ENCODE measurements at regions not wholly inside any gene's neighbourhood (a gene's known extent, or its start where the extent isn't known, plus 50 kb on each side); places are given as distances from the start of the nearest gene placed in this dataset.

DNA sequence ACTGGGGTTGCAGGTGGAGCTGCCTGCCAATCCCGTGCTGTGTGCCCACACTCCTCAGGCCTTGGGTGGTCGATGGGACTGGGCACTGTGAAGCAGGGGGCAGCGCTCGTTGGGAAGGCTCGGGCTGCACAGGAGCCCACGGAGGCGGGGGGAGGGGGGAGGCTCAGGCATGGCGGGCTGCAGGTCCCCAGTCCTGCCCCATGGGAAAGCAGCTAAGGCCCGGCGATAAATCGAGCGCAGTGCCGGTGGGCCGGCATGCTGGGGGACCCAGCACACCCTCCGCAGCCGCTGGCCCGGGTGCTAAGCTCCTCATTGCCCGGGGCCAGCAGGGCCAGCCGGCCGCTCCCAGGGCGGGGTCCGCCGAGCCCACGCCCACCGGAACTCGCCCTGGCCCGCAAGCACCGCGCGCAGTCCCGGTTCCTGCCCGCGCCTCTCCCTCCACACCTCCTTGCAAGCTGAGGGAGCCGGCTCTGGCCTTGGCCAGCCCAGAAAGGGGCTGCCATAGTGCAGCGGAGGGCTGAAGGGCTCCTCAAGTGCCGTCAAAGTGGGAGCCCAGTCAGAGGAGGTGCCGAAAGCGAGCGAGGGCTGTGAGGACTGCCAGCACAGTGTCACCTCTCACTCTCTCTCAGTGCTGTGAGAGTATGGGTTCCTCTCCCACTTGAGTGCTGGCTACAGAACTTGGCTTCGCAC is 1210.6 kb upstream of the NXPH2 start:
- Histone ChIP-seq H3K4me3 (ENCODE audit: low read length) (no peak overlapping the region), H3K27me3 (ENCODE audit: insufficient read depth, low read depth, low read length) (no peaks in the 10 kb centered on the region), H3F3A (ENCODE audit: insufficient read depth, low read length, poor library complexity, severe bottlenecking) (no peaks in the 10 kb centered on the region), H3K79me2 (replicated peaks; ENCODE audit: insufficient read depth, low read length) (no peaks in the 10 kb centered on the region), H2AFZ (ENCODE audit: low read depth, low read length) (no peak overlapping the region), H3K9ac (ENCODE audit: low read length) (no peak overlapping the region), H3K9me2 (ENCODE audit: insufficient read depth, low read length) (no peaks in the 10 kb centered on the region), H3K36me3 (ENCODE audit: insufficient read depth, low read length) (no peaks in the 10 kb centered on the region), H3K9me3 (ENCODE audit: low read length) (no peaks in the 10 kb centered on the region), H4K20me1 (ENCODE audit: insufficient read depth) (no peaks in the 10 kb centered on the region), H3K27ac (ENCODE audit: low read length) (no peak overlapping the region), H3K4me2 (ENCODE audit: low read length) (no peak overlapping the region)
- no peak for TF ChIP-seq TAF1 (IDR thresholded peaks at IDR 0.05; ENCODE audit: low read depth)
- no peak for TF ChIP-seq CTCF (IDR thresholded peaks at IDR 0.05; ENCODE audit: poor library complexity, severe bottlenecking)
- no peak for TF ChIP-seq SMC3 (conservative IDR thresholded peaks at IDR 0.05; ENCODE audit: poor library complexity)
- TF ChIP-seq MXI1 (conservative IDR thresholded peaks at IDR 0.05; ENCODE audit: poor library complexity, severe bottlenecking) = no peak
- no peak for TF ChIP-seq EP300 (conservative IDR thresholded peaks at IDR 0.05; ENCODE audit: poor library complexity, severe bottlenecking)
- TF ChIP-seq POLR2AphosphoS5 (IDR thresholded peaks at IDR 0.05) = no peak

GRCh38 chr2:139969323-139969722 is 1189.1 kb upstream of the NXPH2 start:
- H3K4me3 ChIP-seq (ENCODE audit: low read length) = no peak overlapping the region
- TF ChIP-seq CTCF (IDR thresholded peaks at IDR 0.05; ENCODE audit: poor library complexity, severe bottlenecking) = no peak
- TF ChIP-seq POLR2AphosphoS5 (IDR thresholded peaks at IDR 0.05) = no peak
- TF ChIP-seq, protein P1, sequence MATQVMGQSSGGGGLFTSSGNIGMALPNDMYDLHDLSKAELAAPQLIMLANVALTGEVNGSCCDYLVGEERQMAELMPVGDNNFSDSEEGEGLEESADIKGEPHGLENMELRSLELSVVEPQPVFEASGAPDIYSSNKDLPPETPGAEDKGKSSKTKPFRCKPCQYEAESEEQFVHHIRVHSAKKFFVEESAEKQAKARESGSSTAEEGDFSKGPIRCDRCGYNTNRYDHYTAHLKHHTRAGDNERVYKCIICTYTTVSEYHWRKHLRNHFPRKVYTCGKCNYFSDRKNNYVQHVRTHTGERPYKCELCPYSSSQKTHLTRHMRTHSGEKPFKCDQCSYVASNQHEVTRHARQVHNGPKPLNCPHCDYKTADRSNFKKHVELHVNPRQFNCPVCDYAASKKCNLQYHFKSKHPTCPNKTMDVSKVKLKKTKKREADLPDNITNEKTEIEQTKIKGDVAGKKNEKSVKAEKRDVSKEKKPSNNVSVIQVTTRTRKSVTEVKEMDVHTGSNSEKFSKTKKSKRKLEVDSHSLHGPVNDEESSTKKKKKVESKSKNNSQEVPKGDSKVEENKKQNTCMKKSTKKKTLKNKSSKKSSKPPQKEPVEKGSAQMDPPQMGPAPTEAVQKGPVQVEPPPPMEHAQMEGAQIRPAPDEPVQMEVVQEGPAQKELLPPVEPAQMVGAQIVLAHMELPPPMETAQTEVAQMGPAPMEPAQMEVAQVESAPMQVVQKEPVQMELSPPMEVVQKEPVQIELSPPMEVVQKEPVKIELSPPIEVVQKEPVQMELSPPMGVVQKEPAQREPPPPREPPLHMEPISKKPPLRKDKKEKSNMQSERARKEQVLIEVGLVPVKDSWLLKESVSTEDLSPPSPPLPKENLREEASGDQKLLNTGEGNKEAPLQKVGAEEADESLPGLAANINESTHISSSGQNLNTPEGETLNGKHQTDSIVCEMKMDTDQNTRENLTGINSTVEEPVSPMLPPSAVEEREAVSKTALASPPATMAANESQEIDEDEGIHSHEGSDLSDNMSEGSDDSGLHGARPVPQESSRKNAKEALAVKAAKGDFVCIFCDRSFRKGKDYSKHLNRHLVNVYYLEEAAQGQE (IDR thresholded peaks at IDR 0.05; ENCODE audit: borderline replicate concordance) = no peak
- no peak for TF ChIP-seq EZH2 (IDR thresholded peaks at IDR 0.05; ENCODE audit: borderline replicate concordance, insufficient read depth, low read length, poor library complexity, severe bottlenecking)
- TF ChIP-seq SMC3 (conservative IDR thresholded peaks at IDR 0.05; ENCODE audit: poor library complexity) = no peak
- no peak for TF ChIP-seq TAF1 (IDR thresholded peaks at IDR 0.05; ENCODE audit: low read depth)
- TF ChIP-seq EP300 (conservative IDR thresholded peaks at IDR 0.05; ENCODE audit: poor library complexity, severe bottlenecking) = no peak
- TF ChIP-seq RAD21 (conservative IDR thresholded peaks at IDR 0.05) = no peak
- no peak for TF ChIP-seq MXI1 (conservative IDR thresholded peaks at IDR 0.05; ENCODE audit: poor library complexity, severe bottlenecking)
- H3K9me3 ChIP-seq (ENCODE audit: low read length) = no peaks in the 10 kb centered on the region
- H4K20me1 ChIP-seq (ENCODE audit: insufficient read depth) = no peaks in the 10 kb centered on the region
- no peaks in the 10 kb centered on the region for H3K79me2 ChIP-seq (replicated peaks; ENCODE audit: insufficient read depth, low read length)
- H2AFZ ChIP-seq (ENCODE audit: low read depth, low read length) = no peak overlapping the region
- H3K27me3 ChIP-seq (ENCODE audit: insufficient read depth, low read depth, low read length) = no peaks in the 10 kb centered on the region
- H3K27ac ChIP-seq (ENCODE audit: low read length) = no peak overlapping the region
- H3K36me3 ChIP-seq (ENCODE audit: insufficient read depth, low read length) = no peaks in the 10 kb centered on the region
- H3K9me2 ChIP-seq (ENCODE audit: insufficient read depth, low read length) = no peaks in the 10 kb centered on the region
- no peaks in the 10 kb centered on the region for H3F3A ChIP-seq (ENCODE audit: insufficient read depth, low read length, poor library complexity, severe bottlenecking)
- no peak overlapping the region for H3K9ac ChIP-seq (ENCODE audit: low read length)
- no peak overlapping the region for H3K4me2 ChIP-seq (ENCODE audit: low read length)
